Fibroblast of lung (primary cell): ENCODE measurements at regions not wholly inside any gene's neighbourhood (a gene's known extent, or its start where the extent isn't known, plus 50 kb on each side); places are given as distances from the start of the nearest gene placed in this dataset.
A peak's percentile ranks its signal among the peaks of the same experiment; 100 is the strongest.

Experiments
- DNase-seq, 2 donors: peaks; one replicate each; pipeline versions ENCODE4 v3.0.0 to v3.0.0-alpha.2; 2010; ENCODE audit warnings: low read depth in 2 of 2
- H2AFZ ChIP-seq: 2 replicates; pipeline ENCODE4 v1.5.1; 2012; ENCODE audit warnings: low read length, control low read depth, inconsistent platforms
- H3K27ac ChIP-seq: 2 replicates; pipeline ENCODE4 v1.5.1; 2011; ENCODE audit warnings: low read length, control low read depth; ENCODE audit not compliant: insufficient read depth
- H3K27me3 ChIP-seq: 2 replicates; pipeline ENCODE4 v1.5.1; 2011; ENCODE audit warnings: mild to moderate bottlenecking, low read length; ENCODE audit not compliant: control insufficient read depth, insufficient read depth
- H3K36me3 ChIP-seq: 2 replicates; pipeline ENCODE4 v1.5.1; 2011; ENCODE audit warnings: low read length; ENCODE audit not compliant: control insufficient read depth, insufficient read depth
- H3K4me1 ChIP-seq: 2 replicates; pipeline ENCODE4 v1.5.1; 2011; ENCODE audit warnings: low read length; ENCODE audit not compliant: control insufficient read depth, insufficient read depth; ENCODE audit errors: extremely low read depth
- H3K4me2 ChIP-seq: 2 replicates; pipeline ENCODE4 v1.5.1; 2011; ENCODE audit warnings: low read length, control low read depth; ENCODE audit not compliant: insufficient read depth; ENCODE audit errors: extremely low read depth
- H3K4me3 ChIP-seq, 4 experiments: fragments of 200-600 bp in 1 of 4; sonication (generic) in 1 of 4; replicated peaks in 1 of 4; 2 replicates each; pipeline ENCODE4 v1.5.1; 2011 to 2016; ENCODE audit warnings: low read length in 4 of 4, low read depth in 3 of 4, mild to moderate bottlenecking in 3 of 4, control low read depth in 2 of 4, inconsistent platforms in 1 of 4, mixed read lengths in 1 of 4; ENCODE audit not compliant: insufficient read depth in 1 of 4; ENCODE audit errors: control extremely low read depth in 1 of 4
- H3K79me2 ChIP-seq: 2 replicates; pipeline ENCODE4 v1.5.1; 2012; ENCODE audit warnings: mild to moderate bottlenecking, low read length, inconsistent platforms; ENCODE audit not compliant: control insufficient read depth, insufficient read depth
- H3K9ac ChIP-seq: 2 replicates; pipeline ENCODE4 v1.5.1; 2011; ENCODE audit warnings: mild to moderate bottlenecking, low read length, control low read depth; ENCODE audit not compliant: insufficient read depth
- H3K9me3 ChIP-seq: 2 replicates; pipeline ENCODE4 v1.5.1; 2012; ENCODE audit warnings: low read depth, low read length; ENCODE audit not compliant: control insufficient read depth, insufficient read depth
- H4K20me1 ChIP-seq: 2 replicates; pipeline ENCODE4 v1.5.1; 2011; ENCODE audit warnings: low read length; ENCODE audit not compliant: control insufficient read depth, insufficient read depth; ENCODE audit errors: extremely low read depth
- CTCF ChIP-seq, 2 donors: IDR thresholded peaks in 1 of 2; conservative IDR thresholded peaks in 1 of 2; 1 replicate in 1 of 2; 2 replicates in 1 of 2; pipeline ENCODE4 v1.5.1; 2011 to 2012; ENCODE audit warnings: low read length in 2 of 2, control low read depth in 1 of 2, inconsistent platforms in 1 of 2, low read depth in 1 of 2, mild to moderate bottlenecking in 1 of 2
- EZH2 ChIP-seq: IDR thresholded peaks from 2 replicates; pipeline ENCODE4 v1.5.1; 2012; ENCODE audit warnings: low read length, control low read depth, mild to moderate bottlenecking; ENCODE audit errors: missing control alignments

DNA sequence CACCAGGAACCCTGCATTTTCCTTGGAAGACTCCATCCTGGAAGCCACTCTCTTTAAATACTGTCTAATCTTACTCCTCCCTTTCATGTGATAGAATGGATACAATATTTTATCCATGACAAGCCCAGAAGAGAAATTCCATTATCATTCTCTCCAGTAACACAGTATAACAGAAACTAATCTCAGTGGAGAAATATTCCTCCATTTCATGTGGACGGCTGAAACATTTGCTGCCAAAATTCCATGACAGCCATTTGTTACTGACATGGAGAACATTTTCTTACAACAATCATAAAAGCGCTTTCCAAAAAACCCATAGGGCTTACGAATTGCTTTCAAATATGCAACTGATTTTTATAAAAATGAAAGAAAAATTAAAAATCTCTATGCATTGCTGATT, 392.8 kb upstream of the KLF6 start:
- Histone ChIP-seq H3K4me3 (no peak overlapping the region), H3K27me3 (no peaks in the 10 kb centered on the region), H3K79me2 (no peaks in the 10 kb centered on the region), H4K20me1 (no peaks in the 10 kb centered on the region), H2AFZ (peak overlapping the region; percentile 15), H3K9ac (no peak overlapping the region), H3K9me3 (no peaks in the 10 kb centered on the region), H3K4me2 (no peak overlapping the region), H3K4me1 (no peaks in the 10 kb centered on the region), H3K36me3 (no peaks in the 10 kb centered on the region), H3K27ac (no peak overlapping the region)
- TF ChIP-seq CTCF (conservative IDR thresholded peaks at IDR 0.05 in 1 of 2, IDR thresholded peaks at IDR 0.05 in 1 of 2; ENCODE audit: low read depth in 1 of 2, low read length in 2 of 2) = no peak
- no peak for TF ChIP-seq EZH2
- DNase-seq = peak in 1 of 2 donors; percentile 22

DNA sequence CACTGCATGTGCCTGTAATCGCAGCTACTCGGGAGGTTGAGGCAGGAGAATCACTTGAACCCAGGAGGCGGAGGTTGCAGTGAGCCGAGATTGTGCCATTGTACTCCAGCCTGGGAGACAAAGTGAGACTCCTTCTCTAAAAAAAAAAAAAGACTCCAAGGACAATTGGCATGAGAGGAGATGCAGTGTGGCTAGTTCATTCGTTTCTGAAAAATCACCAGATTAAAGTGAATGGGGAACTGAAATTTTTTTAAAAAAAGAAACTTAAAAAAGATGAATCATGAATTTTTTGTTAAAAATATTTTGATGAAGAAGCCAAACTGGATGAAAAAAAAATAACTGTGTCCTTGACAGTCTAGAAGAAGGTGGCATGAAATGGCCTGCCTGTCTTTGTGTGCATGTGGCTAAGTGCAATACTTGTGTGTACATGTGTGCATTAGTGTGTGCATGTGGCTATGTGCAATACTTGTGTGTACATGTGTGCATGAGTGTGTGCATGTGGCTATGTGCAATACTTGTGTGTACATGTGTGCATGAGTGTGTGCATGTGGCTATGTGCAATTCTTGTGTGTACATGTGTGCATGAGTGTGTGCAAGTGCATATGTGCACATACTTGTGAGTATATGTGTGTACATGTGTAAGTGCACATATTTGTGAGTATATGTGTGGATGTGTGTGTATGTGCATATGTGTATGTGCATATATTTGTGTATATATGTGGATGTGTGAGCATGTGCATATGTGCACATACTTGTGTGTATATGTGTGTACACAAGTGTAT, 391.7 kb upstream of the KLF6 start:
- Histone ChIP-seq H4K20me1 (no peaks in the 10 kb centered on the region), H2AFZ (no peak overlapping the region), H3K27ac (no peak overlapping the region), H3K4me1 (no peaks in the 10 kb centered on the region), H3K4me2 (no peak overlapping the region), H3K9ac (no peak overlapping the region), H3K36me3 (no peaks in the 10 kb centered on the region), H3K27me3 (no peaks in the 10 kb centered on the region), H3K79me2 (no peaks in the 10 kb centered on the region), H3K9me3 (no peaks in the 10 kb centered on the region), H3K4me3 (no peak overlapping the region)
- no peak for DNase-seq
- TF ChIP-seq CTCF (conservative IDR thresholded peaks at IDR 0.05 in 1 of 2, IDR thresholded peaks at IDR 0.05 in 1 of 2; ENCODE audit: low read depth in 1 of 2, low read length in 2 of 2) (no peak), EZH2 (no peak)

DNA sequence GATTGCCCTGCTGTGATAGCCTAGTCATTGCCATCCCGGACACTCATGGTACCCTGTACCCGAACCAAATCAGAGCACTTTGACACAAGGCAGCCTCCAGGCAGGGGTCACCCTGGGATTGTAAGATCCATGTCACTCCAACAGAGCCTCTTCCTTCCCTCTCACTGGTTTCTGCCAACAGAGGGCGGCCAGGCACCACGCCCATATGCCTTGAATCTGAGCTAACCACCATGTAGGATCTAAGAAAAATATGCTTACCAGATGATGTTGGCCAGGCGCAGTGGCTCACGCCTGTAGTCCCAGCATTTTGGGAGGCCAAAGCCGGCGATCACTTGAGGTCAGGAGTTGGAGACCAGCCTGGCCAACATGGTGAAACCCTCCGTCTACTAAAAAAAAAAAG, 389.2 kb upstream of the KLF6 start:
- no peaks in the 10 kb centered on the region for H3K4me1 ChIP-seq
- no peaks in the 10 kb centered on the region for H3K27me3 ChIP-seq
- no peak for DNase-seq
- no peak overlapping the region for H3K4me3 ChIP-seq
- no peaks in the 10 kb centered on the region for H3K36me3 ChIP-seq
- H3K9me3 ChIP-seq = no peaks in the 10 kb centered on the region
- no peaks in the 10 kb centered on the region for H4K20me1 ChIP-seq
- H3K27ac ChIP-seq = no peak overlapping the region
- H3K79me2 ChIP-seq = no peaks in the 10 kb centered on the region
- H3K9ac ChIP-seq = no peak overlapping the region
- H3K4me2 ChIP-seq = no peak overlapping the region
- H2AFZ ChIP-seq = no peak overlapping the region
- TF ChIP-seq EZH2 (no peak), CTCF (conservative IDR thresholded peaks at IDR 0.05 in 1 of 2, IDR thresholded peaks at IDR 0.05 in 1 of 2; ENCODE audit: low read depth in 1 of 2, low read length in 2 of 2) (no peak)
